H1 (cell line): ENCODE measurements at regions not wholly inside any gene's neighbourhood (a gene's known extent, or its start where the extent isn't known, plus 50 kb on each side); places are given as distances from the start of the nearest gene placed in this dataset.

Source experiments
- CTCF ChIP-seq, 3 experiments: IDR thresholded peaks; 1 replicate in 2 of 3; 2 replicates in 1 of 3; pipeline versions ENCODE4 v1.5.1 to v1.6.1; 2011; ENCODE audit warnings: low read length in 3 of 3, mild to moderate bottlenecking in 3 of 3, inconsistent platforms in 2 of 3, low read depth in 1 of 3, moderate library complexity in 1 of 3; ENCODE audit not compliant: insufficient read depth in 1 of 3; ENCODE audit errors: control extremely low read depth in 1 of 3
- EZH2 ChIP-seq: fragments of 200-600 bp; sonication (generic); IDR thresholded peaks from 2 replicates; pipeline ENCODE4 v1.7.1; 2012; ENCODE audit warnings: low read depth, mild to moderate bottlenecking, moderate library complexity, low read length, inconsistent platforms; ENCODE audit not compliant: severe bottlenecking
- SIRT6 ChIP-seq: IDR thresholded peaks from one replicate; pipeline ENCODE4 v1.7.1; 2012; ENCODE audit warnings: low read length, inconsistent platforms

GRCh38 chr14:87391066-87391465, 601.9 kb downstream of the GALC start:
- TF ChIP-seq EZH2 (no peak), CTCF (IDR thresholded peaks at IDR 0.05; ENCODE audit: control extremely low read depth in 1 of 3, insufficient read depth in 1 of 3, low read depth in 1 of 3, low read length in 3 of 3) (no peak), SIRT6 (no peak)
